ENCODE measurements at regions not wholly inside any gene's neighbourhood (a gene's known extent, or its start where the extent isn't known, plus 50 kb on each side); places are given as distances from the start of the nearest gene placed in this dataset.

DNA sequence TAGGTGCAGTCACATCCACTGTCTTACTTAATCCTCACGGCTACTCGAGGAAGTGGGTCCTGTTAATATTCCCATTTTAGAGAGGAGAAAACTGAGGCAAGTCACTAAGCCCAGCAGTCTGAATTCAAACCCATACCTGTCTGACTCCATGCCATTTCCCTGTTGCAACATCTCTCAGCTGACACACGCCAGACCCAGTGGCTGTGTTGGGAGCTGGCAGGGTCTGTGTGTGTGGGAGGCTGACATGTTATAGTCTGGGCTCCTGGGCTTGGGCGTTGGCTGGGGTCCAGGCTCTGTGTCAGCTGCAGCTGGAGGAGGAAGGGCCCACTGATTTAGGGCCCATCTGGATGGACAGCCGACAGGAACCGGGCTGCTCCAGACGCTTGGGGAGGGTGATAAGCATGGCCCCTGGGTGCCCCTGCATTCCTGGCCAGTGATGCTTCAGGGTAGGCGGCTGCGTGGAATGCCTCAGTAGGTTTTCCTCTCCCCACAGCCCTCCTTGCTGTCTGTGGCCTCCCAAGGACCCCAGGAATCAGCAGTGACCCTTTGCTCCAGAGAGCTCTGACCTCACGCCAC is 562.5 kb downstream of the MN1 start:
- Histone ChIP-seq H3K9me3 (ENCODE audit: low read depth) (no peaks in the 10 kb centered on the region), H3K27ac (peak overlapping the region; percentile 49), H3K27me3 (no peaks in the 10 kb centered on the region), H3K4me1 (ENCODE audit: low read depth) (peaks cover 9% of the 10 kb centered on the region), H3K36me3 (no peaks in the 10 kb centered on the region), H3K4me3 (no peak overlapping the region)
- TF ChIP-seq, protein P1, sequence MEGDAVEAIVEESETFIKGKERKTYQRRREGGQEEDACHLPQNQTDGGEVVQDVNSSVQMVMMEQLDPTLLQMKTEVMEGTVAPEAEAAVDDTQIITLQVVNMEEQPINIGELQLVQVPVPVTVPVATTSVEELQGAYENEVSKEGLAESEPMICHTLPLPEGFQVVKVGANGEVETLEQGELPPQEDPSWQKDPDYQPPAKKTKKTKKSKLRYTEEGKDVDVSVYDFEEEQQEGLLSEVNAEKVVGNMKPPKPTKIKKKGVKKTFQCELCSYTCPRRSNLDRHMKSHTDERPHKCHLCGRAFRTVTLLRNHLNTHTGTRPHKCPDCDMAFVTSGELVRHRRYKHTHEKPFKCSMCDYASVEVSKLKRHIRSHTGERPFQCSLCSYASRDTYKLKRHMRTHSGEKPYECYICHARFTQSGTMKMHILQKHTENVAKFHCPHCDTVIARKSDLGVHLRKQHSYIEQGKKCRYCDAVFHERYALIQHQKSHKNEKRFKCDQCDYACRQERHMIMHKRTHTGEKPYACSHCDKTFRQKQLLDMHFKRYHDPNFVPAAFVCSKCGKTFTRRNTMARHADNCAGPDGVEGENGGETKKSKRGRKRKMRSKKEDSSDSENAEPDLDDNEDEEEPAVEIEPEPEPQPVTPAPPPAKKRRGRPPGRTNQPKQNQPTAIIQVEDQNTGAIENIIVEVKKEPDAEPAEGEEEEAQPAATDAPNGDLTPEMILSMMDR (IDR thresholded peaks at IDR 0.05; ENCODE audit: low read depth, low read length), result no peak
- DNase-seq (ENCODE audit: low read depth in 1 of 2, low spot score in 1 of 2), result peak; percentile 76 to 100

DNA sequence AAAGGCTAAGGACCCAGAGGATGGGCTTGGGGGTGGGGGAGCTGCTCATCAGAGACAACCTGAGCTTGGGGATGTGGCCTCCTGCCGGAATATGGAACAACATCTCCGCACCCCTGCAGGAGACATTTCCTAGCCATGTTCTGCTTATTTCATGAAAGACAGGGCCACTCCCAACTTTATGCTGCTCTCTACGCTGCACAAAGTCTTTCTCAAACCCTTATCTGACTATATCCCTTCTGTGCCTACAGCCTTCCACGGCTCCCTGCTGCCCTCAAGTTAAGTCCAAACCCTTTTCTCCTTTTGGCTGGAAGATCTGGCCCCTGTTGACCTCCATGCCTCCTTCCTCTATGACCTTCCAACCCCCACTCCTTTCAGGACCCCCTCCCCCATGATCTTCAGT is 562.0 kb downstream of the MN1 start:
- peaks cover 9% of the 10 kb centered on the region for H3K4me1 ChIP-seq (ENCODE audit: low read depth)
- no peaks in the 10 kb centered on the region for H3K27me3 ChIP-seq
- no peaks in the 10 kb centered on the region for H3K9me3 ChIP-seq (ENCODE audit: low read depth)
- TF ChIP-seq, protein P1 (IDR thresholded peaks at IDR 0.05; ENCODE audit: low read depth, low read length), result no peak
- no peak overlapping the region for H3K4me3 ChIP-seq
- no peak for DNase-seq (ENCODE audit: low read depth in 1 of 2, low spot score in 1 of 2)
- no peaks in the 10 kb centered on the region for H3K36me3 ChIP-seq
- H3K27ac ChIP-seq, result peak overlapping the region; percentile 49

DNA sequence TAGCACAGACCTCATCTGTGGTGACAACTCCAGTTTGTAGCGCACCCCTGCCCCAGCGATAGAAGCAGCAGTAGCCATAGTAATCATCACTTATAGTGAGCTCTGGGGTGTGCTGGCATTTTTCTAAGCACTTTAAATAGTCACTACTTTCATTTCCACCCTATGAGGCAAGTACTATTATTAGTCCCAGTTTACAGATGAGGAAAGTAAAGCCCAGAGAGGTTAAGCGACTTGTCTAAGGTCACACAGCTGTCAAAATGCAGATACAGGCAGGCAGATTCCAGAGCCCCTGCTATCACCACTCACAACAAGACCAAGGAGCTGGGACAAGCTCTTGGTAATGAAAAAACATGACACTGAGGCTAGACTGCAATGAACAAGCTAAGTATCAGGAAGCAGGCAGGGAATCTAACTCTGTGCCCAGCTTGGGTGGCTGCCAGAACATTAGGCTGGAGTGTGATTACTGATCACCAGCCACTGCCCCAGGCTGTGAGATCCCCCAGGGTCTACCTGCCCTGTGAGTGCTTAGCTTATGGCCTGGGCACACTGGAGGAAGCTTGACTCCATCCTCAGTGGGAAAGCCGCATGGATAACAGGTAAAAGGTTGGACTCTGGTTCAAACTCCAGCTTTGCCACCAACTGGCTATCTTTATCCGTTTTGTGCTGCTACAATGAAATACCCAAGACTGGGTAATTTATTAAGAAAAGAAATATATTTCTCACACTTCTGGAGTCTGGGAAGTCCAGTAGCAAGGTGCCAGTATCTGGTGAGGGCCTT is 561.1 kb downstream of the MN1 start:
- Histone ChIP-seq H3K36me3 (no peaks in the 10 kb centered on the region), H3K9me3 (ENCODE audit: low read depth) (no peaks in the 10 kb centered on the region), H3K27ac (no peak overlapping the region), H3K27me3 (no peaks in the 10 kb centered on the region), H3K4me1 (ENCODE audit: low read depth) (peaks cover 9% of the 10 kb centered on the region), H3K4me3 (no peak overlapping the region)
- TF ChIP-seq, protein P1 (IDR thresholded peaks at IDR 0.05; ENCODE audit: low read depth, low read length), result no peak
- DNase-seq (ENCODE audit: low read depth in 1 of 2, low spot score in 1 of 2), result no peak

DNA sequence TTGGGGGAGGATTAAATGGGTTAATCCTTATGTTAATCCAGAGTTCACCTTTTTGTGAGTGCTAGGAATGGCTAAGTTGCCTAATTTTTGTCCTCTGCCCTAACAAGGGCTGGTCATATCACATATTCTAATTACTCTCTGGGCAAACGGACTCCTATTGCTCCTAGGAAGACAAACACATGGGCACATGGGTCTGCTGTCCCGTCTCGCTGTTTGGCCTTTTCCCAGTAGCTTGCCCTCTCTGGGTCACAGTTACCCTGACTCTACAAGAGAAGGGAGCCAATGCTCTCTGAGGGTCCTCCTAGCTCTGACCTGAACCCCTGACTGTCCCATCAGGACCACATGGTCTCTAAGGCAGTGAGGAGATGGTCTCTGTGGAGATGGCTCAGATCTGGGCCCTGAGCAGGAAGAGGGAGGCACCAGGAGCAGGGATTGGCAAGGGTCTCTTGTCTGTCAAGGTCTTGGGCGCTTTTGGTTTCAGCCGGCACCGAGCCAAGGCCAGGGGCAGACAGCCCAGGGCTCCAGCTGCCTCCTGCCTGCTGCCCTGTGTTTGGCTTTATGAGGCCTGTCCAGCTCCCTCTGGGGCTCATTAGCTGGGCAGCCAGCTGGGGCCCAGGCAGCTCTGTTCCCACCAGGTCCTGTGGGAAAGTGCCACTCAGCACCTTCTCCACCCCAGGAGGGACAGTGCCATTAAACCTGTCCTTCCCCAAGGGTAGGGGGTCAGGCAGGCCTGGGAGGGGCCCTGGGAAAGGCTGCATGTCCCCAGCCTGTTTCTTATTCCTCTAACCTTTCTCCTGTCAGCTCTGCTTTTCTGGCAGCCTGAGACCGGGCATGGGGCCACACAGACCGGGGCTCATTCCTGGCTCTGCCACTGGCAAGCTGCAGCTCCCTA is 559.9 kb downstream of the MN1 start:
- Histone ChIP-seq H3K9me3 (ENCODE audit: low read depth) (no peaks in the 10 kb centered on the region), H3K36me3 (no peaks in the 10 kb centered on the region), H3K27me3 (no peaks in the 10 kb centered on the region), H3K27ac (peak overlapping the region; percentile 43), H3K4me1 (ENCODE audit: low read depth) (peaks cover 9% of the 10 kb centered on the region), H3K4me3 (no peak overlapping the region)
- TF ChIP-seq, protein P1 (IDR thresholded peaks at IDR 0.05; ENCODE audit: low read depth, low read length), result no peak
- DNase-seq (ENCODE audit: low read depth in 1 of 2, low spot score in 1 of 2), result peak; percentile 34 to 64

DNA sequence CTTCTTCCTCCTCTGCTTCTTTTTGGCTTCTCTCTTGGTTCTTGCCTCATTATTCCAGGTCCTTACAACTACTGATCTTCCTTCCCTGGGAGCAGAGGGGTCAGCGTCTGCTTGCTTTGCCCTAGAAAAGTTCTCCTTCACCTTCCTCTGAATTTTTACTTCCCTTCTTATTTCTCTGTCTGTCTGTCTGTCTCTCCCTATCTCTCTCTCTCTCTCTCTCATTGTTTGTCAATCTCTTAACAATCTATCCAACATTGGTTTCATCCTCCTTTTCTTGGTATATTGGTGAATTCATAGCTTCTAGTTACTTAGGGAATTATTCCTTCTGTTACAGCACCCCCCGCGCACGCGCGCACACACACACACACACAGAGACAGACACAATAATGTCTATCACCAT is 559.1 kb downstream of the MN1 start:
- Histone ChIP-seq H3K27me3 (no peaks in the 10 kb centered on the region), H3K4me1 (ENCODE audit: low read depth) (peaks cover 9% of the 10 kb centered on the region), H3K36me3 (no peaks in the 10 kb centered on the region), H3K9me3 (ENCODE audit: low read depth) (no peaks in the 10 kb centered on the region), H3K4me3 (no peak overlapping the region), H3K27ac (no peak overlapping the region)
- no peak for DNase-seq (ENCODE audit: low read depth in 1 of 2, low spot score in 1 of 2)
- TF ChIP-seq, protein P1 (IDR thresholded peaks at IDR 0.05; ENCODE audit: low read depth, low read length), result no peak

All from cardiac muscle cell (in vitro differentiated cells and primary cell).